ENCODE measurements at regions not wholly inside any gene's neighbourhood (a gene's known extent, or its start where the extent isn't known, plus 50 kb on each side); places are given as distances from the start of the nearest gene placed in this dataset.

DNA sequence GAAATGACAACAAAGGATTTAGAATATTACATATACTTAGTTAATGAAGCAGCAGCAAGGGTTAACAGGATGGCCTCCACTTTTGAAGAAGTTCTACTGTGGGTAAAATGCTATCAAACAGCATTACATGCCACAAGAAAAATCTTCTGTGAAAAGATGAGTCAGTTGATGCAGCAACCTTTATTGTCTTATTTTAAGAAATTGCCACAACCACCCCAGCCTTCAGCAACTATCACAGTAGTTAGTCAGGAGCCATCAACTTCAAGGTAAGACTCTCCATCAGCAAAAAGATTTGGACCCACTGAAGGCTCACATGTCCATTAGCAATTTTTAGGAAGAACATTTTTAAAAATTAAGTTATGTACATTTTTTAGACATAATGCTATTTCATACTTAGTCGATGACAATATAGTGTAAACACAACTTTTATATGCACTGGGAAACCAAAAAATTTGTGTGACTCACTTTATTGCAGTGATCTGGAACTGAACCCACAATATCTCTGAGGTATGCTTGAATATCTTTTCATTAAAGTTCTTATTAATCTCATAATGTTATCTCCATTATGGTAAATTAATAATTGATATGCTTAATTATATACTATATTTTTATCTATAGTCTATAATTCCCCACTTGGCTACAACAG, 81.2 kb downstream of the SPCS3 start:
- ATAC-seq (no peak), DNase-seq (no peak)
- intact Hi-C loops (cut with DNase I), result no loop called here
- 86 to 97% (median 89%) methylated on average over 1 of the region's 1 CpG for WGBS, 4 donors
- Histone ChIP-seq H3K4me3 (no peak overlapping the region), H3K27ac (no peak overlapping the region), H3K27me3 (no peaks in the 10 kb centered on the region), H3K36me3 (no peaks in the 10 kb centered on the region), H3K4me1 (no peaks in the 10 kb centered on the region), H3K9me3 (peaks cover 0 to 29% (median 6%) of the 10 kb centered on the region in 12 donors)
- no peak for TF ChIP-seq POLR2A (IDR thresholded peaks at IDR 0.05)
- TF ChIP-seq, protein P1, sequence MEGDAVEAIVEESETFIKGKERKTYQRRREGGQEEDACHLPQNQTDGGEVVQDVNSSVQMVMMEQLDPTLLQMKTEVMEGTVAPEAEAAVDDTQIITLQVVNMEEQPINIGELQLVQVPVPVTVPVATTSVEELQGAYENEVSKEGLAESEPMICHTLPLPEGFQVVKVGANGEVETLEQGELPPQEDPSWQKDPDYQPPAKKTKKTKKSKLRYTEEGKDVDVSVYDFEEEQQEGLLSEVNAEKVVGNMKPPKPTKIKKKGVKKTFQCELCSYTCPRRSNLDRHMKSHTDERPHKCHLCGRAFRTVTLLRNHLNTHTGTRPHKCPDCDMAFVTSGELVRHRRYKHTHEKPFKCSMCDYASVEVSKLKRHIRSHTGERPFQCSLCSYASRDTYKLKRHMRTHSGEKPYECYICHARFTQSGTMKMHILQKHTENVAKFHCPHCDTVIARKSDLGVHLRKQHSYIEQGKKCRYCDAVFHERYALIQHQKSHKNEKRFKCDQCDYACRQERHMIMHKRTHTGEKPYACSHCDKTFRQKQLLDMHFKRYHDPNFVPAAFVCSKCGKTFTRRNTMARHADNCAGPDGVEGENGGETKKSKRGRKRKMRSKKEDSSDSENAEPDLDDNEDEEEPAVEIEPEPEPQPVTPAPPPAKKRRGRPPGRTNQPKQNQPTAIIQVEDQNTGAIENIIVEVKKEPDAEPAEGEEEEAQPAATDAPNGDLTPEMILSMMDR (IDR thresholded peaks at IDR 0.05), result no peak

DNA sequence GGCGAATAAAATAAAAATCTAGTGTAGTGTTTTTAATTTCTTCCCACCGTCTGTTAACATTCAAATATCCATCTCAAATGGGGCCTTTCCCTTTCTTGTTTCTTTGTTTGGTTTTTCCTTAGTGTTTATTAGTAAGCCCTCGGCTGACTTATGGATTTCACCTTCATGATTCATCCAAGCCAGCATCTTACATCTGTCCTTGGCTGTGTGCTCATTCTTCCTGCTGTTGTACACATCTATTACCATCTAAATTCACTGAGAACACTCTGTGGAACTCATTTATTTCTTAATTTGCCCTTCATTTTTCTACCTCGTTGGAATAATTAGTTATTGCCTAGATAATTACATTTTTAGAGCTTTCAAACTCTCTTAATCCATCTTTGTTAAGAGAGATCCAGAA, 84.9 kb downstream of the SPCS3 start:
- Histone ChIP-seq H3K36me3 (no peaks in the 10 kb centered on the region), H3K27ac (no peak overlapping the region), H3K27me3 (no peaks in the 10 kb centered on the region), H3K4me1 (no peaks in the 10 kb centered on the region), H3K4me3 (no peak overlapping the region), H3K9me3 (peaks cover 0 to 29% (median 4%) of the 10 kb centered on the region in 12 donors)
- WGBS, 4 donors, result 75 to 85% (median 81%) methylated on average over 4 of the region's 4 CpGs
- ATAC-seq (no peak), DNase-seq (no peak)
- TF ChIP-seq, protein P1 (IDR thresholded peaks at IDR 0.05), result no peak
- no peak for TF ChIP-seq POLR2A (IDR thresholded peaks at IDR 0.05)
- intact Hi-C loops (cut with DNase I), result no loop called here

DNA sequence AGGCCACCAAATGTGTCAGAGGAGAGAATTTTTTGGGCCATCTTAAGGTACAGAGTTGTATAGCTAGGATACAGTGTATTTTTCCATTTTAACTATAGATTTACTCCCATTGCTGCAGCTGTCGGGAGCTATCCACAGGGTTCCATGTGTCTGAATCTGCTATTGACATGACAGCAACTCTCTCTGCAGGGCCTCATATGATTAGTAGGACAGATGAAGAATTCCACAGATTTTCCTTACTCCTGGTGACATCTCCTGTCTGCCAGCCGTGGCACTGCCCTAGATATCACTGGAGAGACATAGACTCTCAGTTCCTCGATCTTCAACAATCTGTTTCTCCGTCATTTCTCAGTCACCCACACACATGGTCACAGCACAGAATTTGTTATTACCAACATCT, 86.5 kb downstream of the SPCS3 start:
- Histone ChIP-seq H3K4me1 (no peaks in the 10 kb centered on the region), H3K27me3 (no peaks in the 10 kb centered on the region), H3K36me3 (no peaks in the 10 kb centered on the region), H3K9me3 (peaks cover 0 to 14% (median 1%) of the 10 kb centered on the region in 12 donors), H3K4me3 (no peak overlapping the region), H3K27ac (no peak overlapping the region)
- no peak for DNase-seq
- whole genome bisulfite sequencing, 4 donors, result 84 to 88% (median 86%) methylated on average over 4 of the region's 4 CpGs
- intact Hi-C loops (cut with DNase I), result no loop called here
- no peak for ATAC-seq
- TF ChIP-seq, protein P1 (IDR thresholded peaks at IDR 0.05), result no peak
- TF ChIP-seq POLR2A (IDR thresholded peaks at IDR 0.05), result no peak

DNA sequence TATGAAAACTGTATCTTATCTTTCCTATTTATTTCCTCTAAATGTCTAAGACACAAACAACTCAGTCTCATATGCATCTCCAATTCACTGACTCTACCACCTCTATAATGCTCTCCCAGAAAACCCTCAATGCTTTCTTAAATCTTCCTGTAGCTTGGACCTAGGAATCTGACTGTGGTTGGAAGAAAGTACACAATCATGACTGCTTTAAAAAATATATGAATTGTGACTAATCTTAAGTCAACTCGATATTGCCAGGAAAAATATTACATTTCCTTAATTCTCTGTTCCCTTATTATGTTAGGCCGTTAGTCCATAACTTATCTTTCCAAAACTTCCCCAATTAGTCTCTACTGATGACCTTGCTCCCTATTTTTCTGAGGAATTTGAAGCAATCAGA, 87.0 kb downstream of the SPCS3 start:
- Histone ChIP-seq H3K4me1 (no peaks in the 10 kb centered on the region), H3K27ac (no peak overlapping the region), H3K27me3 (no peaks in the 10 kb centered on the region), H3K9me3 (peaks cover 0 to 9% (median under 1%) of the 10 kb centered on the region in 12 donors), H3K4me3 (no peak overlapping the region), H3K36me3 (no peaks in the 10 kb centered on the region)
- no peak for TF ChIP-seq POLR2A (IDR thresholded peaks at IDR 0.05)
- TF ChIP-seq, protein P1 (IDR thresholded peaks at IDR 0.05), result no peak
- no peak for DNase-seq
- no peak for ATAC-seq
- 62 to 84% (median 74%) methylated on average over 2 of the region's 2 CpGs for WGBS, 4 donors
- intact Hi-C loops (cut with DNase I), result no loop called here
